Keratinocyte (primary cell): ENCODE measurements at regions not wholly inside any gene's neighbourhood (a gene's known extent, or its start where the extent isn't known, plus 50 kb on each side); places are given as distances from the start of the nearest gene placed in this dataset.

Experiments used
- EZH2 ChIP-seq: IDR thresholded peaks from one replicate; pipeline ENCODE4 v1.6.1; 2012; ENCODE audit warnings: inconsistent platforms, mild to moderate bottlenecking, low read length, moderate library complexity
- TF ChIP-seq, protein P1 (sequence below), 3 experiments: IDR thresholded peaks in 1 of 3; conservative IDR thresholded peaks in 1 of 3; optimal IDR thresholded peaks in 1 of 3; 2 replicates in 2 of 3; 3 replicates in 1 of 3; pipeline versions ENCODE3 to v1.5.1; 2011; ENCODE audit warnings: low read length in 3 of 3, mild to moderate bottlenecking in 3 of 3, moderate library complexity in 2 of 3, control low read depth in 1 of 3, inconsistent platforms in 1 of 3; ENCODE audit not compliant: insufficient read depth in 2 of 3; ENCODE audit errors: extremely low read depth in 1 of 3

DNA sequence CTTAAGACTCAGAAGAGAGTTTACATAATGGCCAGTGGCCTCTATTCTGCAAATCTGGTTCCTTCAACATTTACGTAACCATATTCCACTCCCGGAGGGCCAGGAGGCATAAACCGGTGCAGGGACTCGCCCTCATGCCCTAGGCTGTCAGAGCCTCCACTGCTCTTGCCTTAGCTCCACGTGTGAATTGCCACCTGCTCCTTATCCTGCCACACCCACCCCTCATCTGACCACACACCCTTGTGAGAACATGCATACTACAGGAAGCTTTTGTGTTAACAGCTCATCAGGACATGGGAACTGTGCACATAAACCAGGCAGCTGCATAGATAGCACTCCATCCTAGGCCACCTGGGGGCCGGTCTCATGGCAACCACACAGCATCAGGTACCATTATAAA, 146.7 kb upstream of the PFKP start:
- no peak for TF ChIP-seq EZH2
- TF ChIP-seq, protein P1, sequence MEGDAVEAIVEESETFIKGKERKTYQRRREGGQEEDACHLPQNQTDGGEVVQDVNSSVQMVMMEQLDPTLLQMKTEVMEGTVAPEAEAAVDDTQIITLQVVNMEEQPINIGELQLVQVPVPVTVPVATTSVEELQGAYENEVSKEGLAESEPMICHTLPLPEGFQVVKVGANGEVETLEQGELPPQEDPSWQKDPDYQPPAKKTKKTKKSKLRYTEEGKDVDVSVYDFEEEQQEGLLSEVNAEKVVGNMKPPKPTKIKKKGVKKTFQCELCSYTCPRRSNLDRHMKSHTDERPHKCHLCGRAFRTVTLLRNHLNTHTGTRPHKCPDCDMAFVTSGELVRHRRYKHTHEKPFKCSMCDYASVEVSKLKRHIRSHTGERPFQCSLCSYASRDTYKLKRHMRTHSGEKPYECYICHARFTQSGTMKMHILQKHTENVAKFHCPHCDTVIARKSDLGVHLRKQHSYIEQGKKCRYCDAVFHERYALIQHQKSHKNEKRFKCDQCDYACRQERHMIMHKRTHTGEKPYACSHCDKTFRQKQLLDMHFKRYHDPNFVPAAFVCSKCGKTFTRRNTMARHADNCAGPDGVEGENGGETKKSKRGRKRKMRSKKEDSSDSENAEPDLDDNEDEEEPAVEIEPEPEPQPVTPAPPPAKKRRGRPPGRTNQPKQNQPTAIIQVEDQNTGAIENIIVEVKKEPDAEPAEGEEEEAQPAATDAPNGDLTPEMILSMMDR (optimal IDR thresholded peaks at IDR 0.05 in 1 of 3, IDR thresholded peaks at IDR 0.05 in 1 of 3, conservative IDR thresholded peaks at IDR 0.05 in 1 of 3; ENCODE audit: extremely low read depth in 1 of 3, insufficient read depth in 2 of 3, low read length in 3 of 3): no peak
